Endothelial cell of umbilical vein (primary cell): ENCODE measurements at regions not wholly inside any gene's neighbourhood (a gene's known extent, or its start where the extent isn't known, plus 50 kb on each side); places are given as distances from the start of the nearest gene placed in this dataset.

Experiments used
- CTCF ChIP-seq, 2 donors: IDR thresholded peaks; 1 replicate in 1 of 2; 2 replicates in 1 of 2; pipeline ENCODE4 v1.5.1; 2011; ENCODE audit warnings: low read length in 2 of 2, mild to moderate bottlenecking in 2 of 2, moderate library complexity in 2 of 2, control low read depth in 1 of 2, inconsistent platforms in 1 of 2, low read depth in 1 of 2; ENCODE audit not compliant: insufficient read depth in 1 of 2; ENCODE audit errors: extremely low read depth in 1 of 2
- EZH2 ChIP-seq: IDR thresholded peaks from 2 replicates; pipeline ENCODE4 v1.6.1; 2012; ENCODE audit warnings: borderline replicate concordance, low read depth, mild to moderate bottlenecking, moderate library complexity, low read length, inconsistent platforms; ENCODE audit not compliant: severe bottlenecking
- MAX ChIP-seq: IDR thresholded peaks from 2 replicates; pipeline ENCODE4 v1.6.1; 2011; ENCODE audit not compliant: insufficient read depth, insufficient read length
- POLR2A ChIP-seq: IDR thresholded peaks from 2 replicates; pipeline ENCODE4 v1.6.1; 2012; ENCODE audit warnings: low read depth, mild to moderate bottlenecking, control low read depth, low read length

GRCh38 chr18:55072181-55072580, 112.9 kb upstream of the CCDC68 start:
- TF ChIP-seq CTCF (IDR thresholded peaks at IDR 0.05; ENCODE audit: extremely low read depth in 1 of 2, insufficient read depth in 1 of 2, low read depth in 1 of 2, low read length in 2 of 2) = no peak
- no peak for TF ChIP-seq MAX
- TF ChIP-seq EZH2 = no peak
- TF ChIP-seq POLR2A = no peak
